HepG2 (cell line): ENCODE measurements at regions not wholly inside any gene's neighbourhood (a gene's known extent, or its start where the extent isn't known, plus 50 kb on each side); places are given as distances from the start of the nearest gene placed in this dataset.
A peak's percentile ranks its signal among the peaks of the same experiment; 100 is the strongest.

ENCODE experiments used
- KLF11 ChIP-seq: IDR thresholded peaks from 2 replicates; pipeline ENCODE4 v1.6.1; 2016; ENCODE audit warnings: missing compliant biosample characterization
- MED8 ChIP-seq: sonication (generic); formaldehyde crosslinking; IDR thresholded peaks from 2 replicates; pipeline ENCODE4 v1.8.1; 2023; ENCODE audit warnings: mild to moderate bottlenecking, missing genetic modification reagents; ENCODE audit not compliant: insufficient replicate concordance
- MZF1 ChIP-seq: sonication (generic); formaldehyde crosslinking; IDR thresholded peaks from 2 replicates; pipeline ENCODE4 v1.8.1; 2023; ENCODE audit warnings: mild to moderate bottlenecking, missing genetic modification reagents, borderline replicate concordance
- PHB2 ChIP-seq: fragments of 450-650 bp; IDR thresholded peaks from 2 replicates; pipeline ENCODE4 v1.6.1; 2018; ENCODE audit not compliant: partially characterized antibody
- PLRG1 ChIP-seq: fragments of 450-650 bp; conservative IDR thresholded peaks from 2 replicates; pipeline ENCODE4 v1.6.1; 2016
- TCF12 ChIP-seq, 2 experiments: fragments of 450-650 bp in 1 of 2; sonication (generic) in 1 of 2; formaldehyde crosslinking in 1 of 2; IDR thresholded peaks; 2 replicates each; pipeline versions ENCODE4 v1.6.1 to v1.8.0; 2017 to 2022; ENCODE audit warnings: antibody characterized with exemption in 1 of 2, mild to moderate bottlenecking in 1 of 2, missing genetic modification reagents in 1 of 2, moderate library complexity in 1 of 2
- ZBTB21 ChIP-seq: sonication (generic); formaldehyde crosslinking; IDR thresholded peaks from 2 replicates; pipeline ENCODE4 v1.4.0; 2020; ENCODE audit warnings: missing genetic modification reagents
- ZIK1 ChIP-seq: sonication (generic); formaldehyde crosslinking; IDR thresholded peaks from 2 replicates; pipeline ENCODE4 v1.5.0; 2020; ENCODE audit warnings: mild to moderate bottlenecking, low read depth, missing genetic modification reagents, borderline replicate concordance
- ZMAT3 ChIP-seq: sonication (generic); formaldehyde crosslinking; conservative IDR thresholded peaks from 2 replicates; pipeline ENCODE4 v1.7.0; 2021; ENCODE audit warnings: missing genetic modification reagents
- ZNF326 ChIP-seq: sonication (generic); formaldehyde crosslinking; IDR thresholded peaks from 2 replicates; pipeline ENCODE4 v1.4.0; 2020; ENCODE audit warnings: missing genetic modification reagents, borderline replicate concordance
- ZNF337 ChIP-seq: sonication (generic); formaldehyde crosslinking; IDR thresholded peaks from 2 replicates; pipeline ENCODE4 v1.5.1; 2020; ENCODE audit warnings: missing genetic modification reagents, low read depth, mild to moderate bottlenecking, borderline replicate concordance
- ZNF350 ChIP-seq: sonication (generic); formaldehyde crosslinking; IDR thresholded peaks from 2 replicates; pipeline ENCODE4 v1.4.0; 2020; ENCODE audit warnings: mild to moderate bottlenecking, low read depth, missing genetic modification reagents, borderline replicate concordance
- ZNF737 ChIP-seq: sonication (generic); formaldehyde crosslinking; IDR thresholded peaks from 2 replicates; pipeline ENCODE4 v1.5.0; 2020; ENCODE audit warnings: missing genetic modification reagents, mild to moderate bottlenecking, borderline replicate concordance
- ZNF792 ChIP-seq: IDR thresholded peaks from 2 replicates; pipeline ENCODE4 v1.6.1; 2016
- ZSCAN9 ChIP-seq: IDR thresholded peaks from 2 replicates; pipeline ENCODE4 v1.6.1; 2016; ENCODE audit warnings: borderline replicate concordance
- TF ChIP-seq, protein P1 (sequence below): sonication (generic); formaldehyde crosslinking; IDR thresholded peaks from 2 replicates; pipeline ENCODE4 v1.4.0; 2020; ENCODE audit warnings: missing genetic modification reagents, mild to moderate bottlenecking, borderline replicate concordance
- TF ChIP-seq, protein P2 (sequence below): sonication (generic); formaldehyde crosslinking; IDR thresholded peaks from 2 replicates; pipeline ENCODE4 v1.4.0; 2020; ENCODE audit warnings: missing genetic modification reagents, borderline replicate concordance
- TF ChIP-seq, protein P3 (sequence below): sonication (generic); formaldehyde crosslinking; conservative IDR thresholded peaks from 2 replicates; pipeline ENCODE4 v1.8.1; 2023; ENCODE audit warnings: missing genetic modification reagents

DNA sequence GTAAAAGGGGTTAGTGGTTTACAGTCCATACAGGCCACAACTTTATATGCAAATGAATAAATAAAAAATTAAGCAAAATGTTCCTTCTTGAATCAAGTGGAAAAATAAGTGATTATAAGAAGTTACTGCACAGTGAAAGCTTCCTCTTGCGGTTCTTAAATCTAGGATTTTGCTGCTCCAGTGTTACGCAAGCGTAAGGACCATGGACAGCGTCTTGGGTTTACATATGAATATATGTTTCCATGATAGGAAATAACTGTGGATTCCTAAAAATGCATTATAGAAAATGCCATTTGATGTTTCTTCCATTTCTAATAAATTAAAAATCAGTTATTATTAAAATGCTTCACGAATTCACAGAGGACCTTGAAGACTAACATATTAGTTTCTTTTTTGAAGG is 176.6 kb upstream of the POU3F2 start (continued):
- TF ChIP-seq, protein P1, sequence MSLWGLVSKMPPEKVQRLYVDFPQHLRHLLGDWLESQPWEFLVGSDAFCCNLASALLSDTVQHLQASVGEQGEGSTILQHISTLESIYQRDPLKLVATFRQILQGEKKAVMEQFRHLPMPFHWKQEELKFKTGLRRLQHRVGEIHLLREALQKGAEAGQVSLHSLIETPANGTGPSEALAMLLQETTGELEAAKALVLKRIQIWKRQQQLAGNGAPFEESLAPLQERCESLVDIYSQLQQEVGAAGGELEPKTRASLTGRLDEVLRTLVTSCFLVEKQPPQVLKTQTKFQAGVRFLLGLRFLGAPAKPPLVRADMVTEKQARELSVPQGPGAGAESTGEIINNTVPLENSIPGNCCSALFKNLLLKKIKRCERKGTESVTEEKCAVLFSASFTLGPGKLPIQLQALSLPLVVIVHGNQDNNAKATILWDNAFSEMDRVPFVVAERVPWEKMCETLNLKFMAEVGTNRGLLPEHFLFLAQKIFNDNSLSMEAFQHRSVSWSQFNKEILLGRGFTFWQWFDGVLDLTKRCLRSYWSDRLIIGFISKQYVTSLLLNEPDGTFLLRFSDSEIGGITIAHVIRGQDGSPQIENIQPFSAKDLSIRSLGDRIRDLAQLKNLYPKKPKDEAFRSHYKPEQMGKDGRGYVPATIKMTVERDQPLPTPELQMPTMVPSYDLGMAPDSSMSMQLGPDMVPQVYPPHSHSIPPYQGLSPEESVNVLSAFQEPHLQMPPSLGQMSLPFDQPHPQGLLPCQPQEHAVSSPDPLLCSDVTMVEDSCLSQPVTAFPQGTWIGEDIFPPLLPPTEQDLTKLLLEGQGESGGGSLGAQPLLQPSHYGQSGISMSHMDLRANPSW (CRISPR knock-in tag), result no peak
- TF ChIP-seq ZNF350 (CRISPR knock-in tag) (no peak), KLF11 (CRISPR knock-in tag) (peak; percentile 77; the same call in 1 of the 2 replicates), ZNF737 (no peak), ZNF326 (CRISPR knock-in tag) (no peak), ZIK1 (no peak), MZF1 (CRISPR knock-in tag) (no peak), TCF12 (IDR thresholded peaks at IDR 0.05) (no peak), TCF12 (CRISPR knock-in tag; IDR thresholded peaks at IDR 0.05) (no peak), PHB2 (no peak), ZBTB21 (CRISPR knock-in tag) (0 out of 2 replicates have a peak, but pooled peaks have one; percentile 41), ZMAT3 (CRISPR knock-in tag) (no peak), PLRG1 (no peak), ZSCAN9 (CRISPR knock-in tag) (peak; percentile 71; the same call in 1 of the 2 replicates), ZNF337 (CRISPR knock-in tag) (no peak), MED8 (no peak), ZNF792 (0 out of 2 replicates have a peak, but pooled peaks have one; percentile 35)
- TF ChIP-seq, protein P2, sequence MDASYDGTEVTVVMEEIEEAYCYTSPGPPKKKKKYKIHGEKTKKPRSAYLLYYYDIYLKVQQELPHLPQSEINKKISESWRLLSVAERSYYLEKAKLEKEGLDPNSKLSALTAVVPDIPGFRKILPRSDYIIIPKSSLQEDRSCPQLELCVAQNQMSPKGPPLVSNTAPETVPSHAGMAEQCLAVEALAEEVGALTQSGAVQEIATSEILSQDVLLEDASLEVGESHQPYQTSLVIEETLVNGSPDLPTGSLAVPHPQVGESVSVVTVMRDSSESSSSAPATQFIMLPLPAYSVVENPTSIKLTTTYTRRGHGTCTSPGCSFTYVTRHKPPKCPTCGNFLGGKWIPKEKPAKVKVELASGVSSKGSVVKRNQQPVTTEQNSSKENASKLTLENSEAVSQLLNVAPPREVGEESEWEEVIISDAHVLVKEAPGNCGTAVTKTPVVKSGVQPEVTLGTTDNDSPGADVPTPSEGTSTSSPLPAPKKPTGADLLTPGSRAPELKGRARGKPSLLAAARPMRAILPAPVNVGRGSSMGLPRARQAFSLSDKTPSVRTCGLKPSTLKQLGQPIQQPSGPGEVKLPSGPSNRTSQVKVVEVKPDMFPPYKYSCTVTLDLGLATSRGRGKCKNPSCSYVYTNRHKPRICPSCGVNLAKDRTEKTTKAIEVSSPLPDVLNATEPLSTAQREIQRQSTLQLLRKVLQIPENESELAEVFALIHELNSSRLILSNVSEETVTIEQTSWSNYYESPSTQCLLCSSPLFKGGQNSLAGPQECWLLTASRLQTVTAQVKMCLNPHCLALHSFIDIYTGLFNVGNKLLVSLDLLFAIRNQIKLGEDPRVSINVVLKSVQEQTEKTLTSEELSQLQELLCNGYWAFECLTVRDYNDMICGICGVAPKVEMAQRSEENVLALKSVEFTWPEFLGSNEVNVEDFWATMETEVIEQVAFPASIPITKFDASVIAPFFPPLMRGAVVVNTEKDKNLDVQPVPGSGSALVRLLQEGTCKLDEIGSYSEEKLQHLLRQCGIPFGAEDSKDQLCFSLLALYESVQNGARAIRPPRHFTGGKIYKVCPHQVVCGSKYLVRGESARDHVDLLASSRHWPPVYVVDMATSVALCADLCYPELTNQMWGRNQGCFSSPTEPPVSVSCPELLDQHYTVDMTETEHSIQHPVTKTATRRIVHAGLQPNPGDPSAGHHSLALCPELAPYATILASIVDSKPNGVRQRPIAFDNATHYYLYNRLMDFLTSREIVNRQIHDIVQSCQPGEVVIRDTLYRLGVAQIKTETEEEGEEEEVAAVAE, result 0 out of 2 replicates have a peak, but pooled peaks have one; percentile 27
- TF ChIP-seq, protein P3, sequence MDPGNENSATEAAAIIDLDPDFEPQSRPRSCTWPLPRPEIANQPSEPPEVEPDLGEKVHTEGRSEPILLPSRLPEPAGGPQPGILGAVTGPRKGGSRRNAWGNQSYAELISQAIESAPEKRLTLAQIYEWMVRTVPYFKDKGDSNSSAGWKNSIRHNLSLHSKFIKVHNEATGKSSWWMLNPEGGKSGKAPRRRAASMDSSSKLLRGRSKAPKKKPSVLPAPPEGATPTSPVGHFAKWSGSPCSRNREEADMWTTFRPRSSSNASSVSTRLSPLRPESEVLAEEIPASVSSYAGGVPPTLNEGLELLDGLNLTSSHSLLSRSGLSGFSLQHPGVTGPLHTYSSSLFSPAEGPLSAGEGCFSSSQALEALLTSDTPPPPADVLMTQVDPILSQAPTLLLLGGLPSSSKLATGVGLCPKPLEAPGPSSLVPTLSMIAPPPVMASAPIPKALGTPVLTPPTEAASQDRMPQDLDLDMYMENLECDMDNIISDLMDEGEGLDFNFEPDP (CRISPR knock-in tag), result no peak
